GM18951 (cell line): ENCODE measurements at regions not wholly inside any gene's neighbourhood (a gene's known extent, or its start where the extent isn't known, plus 50 kb on each side); places are given as distances from the start of the nearest gene placed in this dataset.

Source experiments
- POLR2A ChIP-seq: IDR thresholded peaks from 4 replicates; pipeline ENCODE4 v1.6.1; 2011; ENCODE audit warnings: mild to moderate bottlenecking; ENCODE audit not compliant: insufficient read length, insufficient read depth; ENCODE audit errors: extremely low read depth
- in situ Hi-C: fragments of 300-500 bp; cut with MboI; formaldehyde crosslinking; loops from one replicate; pipeline ENCODE4 v1.12.0; 2022; ENCODE audit warnings: low sequenced_read_pairs, mixed read lengths, inconsistent platforms; ENCODE audit not compliant: unreplicated experiment

GRCh38 chr16:79295162-79295561 is 305.4 kb downstream of the MAF start:
- in situ Hi-C loops: no loop called here
- no peak for TF ChIP-seq POLR2A

- TF ChIP-seq POLR2A: no peak
- in situ Hi-C loops: no loop called here
These were observed 306.0 kb downstream of the MAF start for GRCh38 chr16:79294568-79294967.

GRCh38 chr16:79293836-79294460 is 306.6 kb downstream of the MAF start:
- in situ Hi-C loops: no loop called here
- TF ChIP-seq POLR2A: no peak

- TF ChIP-seq POLR2A: no peak
- in situ Hi-C loops: no loop called here
These were observed 312.5 kb downstream of the MAF start for GRCh38 chr16:79288066-79288465.

GRCh38 chr16:79287424-79287917 is 313.1 kb downstream of the MAF start:
- in situ Hi-C loops: no loop called here
- TF ChIP-seq POLR2A: no peak

- no peak for TF ChIP-seq POLR2A
- in situ Hi-C loops: no loop called here
These were observed 313.7 kb downstream of the MAF start for GRCh38 chr16:79286646-79287423.

GRCh38 chr16:79284766-79285165 is 315.8 kb downstream of the MAF start:
- in situ Hi-C loops: no loop called here
- TF ChIP-seq POLR2A: no peak

- in situ Hi-C loops: no loop called here
- TF ChIP-seq POLR2A: no peak
These were observed 317.0 kb downstream of the MAF start for GRCh38 chr16:79283578-79283977.

GRCh38 chr16:79282806-79283205 is 317.7 kb downstream of the MAF start:
- no peak for TF ChIP-seq POLR2A
- in situ Hi-C loops: no loop called here

GRCh38 chr16:79278506-79278905 is 322.0 kb downstream of the MAF start:
- in situ Hi-C loops: no loop called here
- TF ChIP-seq POLR2A: no peak

GRCh38 chr16:79276501-79276900 is 324.0 kb downstream of the MAF start:
- in situ Hi-C loops: no loop called here
- TF ChIP-seq POLR2A: no peak

- in situ Hi-C loops: no loop called here
- no peak for TF ChIP-seq POLR2A
These were observed 326.3 kb downstream of the MAF start for GRCh38 chr16:79274264-79274663.

GRCh38 chr16:79272141-79272577 is 328.4 kb downstream of the MAF start:
- in situ Hi-C loops: no loop called here
- TF ChIP-seq POLR2A: no peak

- no peak for TF ChIP-seq POLR2A
- in situ Hi-C loops: no loop called here
These were observed 329.0 kb downstream of the MAF start for GRCh38 chr16:79271583-79271982.
